GM19025 (cell line): ENCODE measurements at regions not wholly inside any gene's neighbourhood (a gene's known extent, or its start where the extent isn't known, plus 50 kb on each side); places are given as distances from the start of the nearest gene placed in this dataset.
"Not testable (repeated sequence)": the region's sequence is repeated elsewhere in the genome, so short reads cannot be mapped to it uniquely, and the experiment has no call there.

Experiments used
- ATAC-seq: cut with Tn5 transposase; IDR thresholded peaks from one replicate; pipeline ENCODE4 v1.9.1; 2021; ENCODE audit warnings: mild to moderate bottlenecking, low read depth, moderate library complexity; ENCODE audit not compliant: unreplicated experiment

- ATAC-seq: no peak
These were observed 650.0 kb upstream of the STXBP6 start for GRCh38 chr14:25699981-25700380.

GRCh38 chr14:25698111-25698510, 648.2 kb upstream of the STXBP6 start:
- ATAC-seq: no peak

GRCh38 chr14:25696176-25696575, 646.2 kb upstream of the STXBP6 start:
- ATAC-seq: no peak

GRCh38 chr14:25685004-25685403, 635.1 kb upstream of the STXBP6 start:
- ATAC-seq: no peak

- no peak for ATAC-seq
These were observed 631.0 kb upstream of the STXBP6 start for GRCh38 chr14:25680934-25681333.

GRCh38 chr14:25680511-25680910, 630.6 kb upstream of the STXBP6 start:
- not testable (repeated sequence) for ATAC-seq

GRCh38 chr14:25677111-25677510, 627.2 kb upstream of the STXBP6 start:
- ATAC-seq: no peak

GRCh38 chr14:25667387-25667786, 617.4 kb upstream of the STXBP6 start:
- ATAC-seq: no peak

- no peak for ATAC-seq
These were observed 616.9 kb upstream of the STXBP6 start for GRCh38 chr14:25666877-25667276.

- ATAC-seq: no peak
These were observed 609.0 kb upstream of the STXBP6 start for GRCh38 chr14:25658988-25659387.

- no peak for ATAC-seq
These were observed 580.5 kb upstream of the STXBP6 start for GRCh38 chr14:25630447-25630846.

- ATAC-seq: no peak
These were observed 579.0 kb upstream of the STXBP6 start for GRCh38 chr14:25628978-25629377.

GRCh38 chr14:25628390-25628789, 578.4 kb upstream of the STXBP6 start:
- no peak for ATAC-seq

GRCh38 chr14:25626986-25627385, 577.0 kb upstream of the STXBP6 start:
- ATAC-seq: no peak

- no peak for ATAC-seq
These were observed 572.8 kb upstream of the STXBP6 start for GRCh38 chr14:25622763-25623162.

GRCh38 chr14:25620515-25620914, 570.6 kb upstream of the STXBP6 start:
- no peak for ATAC-seq

GRCh38 chr14:25615174-25615573, 565.2 kb upstream of the STXBP6 start:
- ATAC-seq: no peak

- no peak for ATAC-seq
These were observed 557.2 kb upstream of the STXBP6 start for GRCh38 chr14:25607192-25607591.

- no peak for ATAC-seq
These were observed 552.2 kb upstream of the STXBP6 start for GRCh38 chr14:25602106-25602505.

- no peak for ATAC-seq
These were observed 538.8 kb upstream of the STXBP6 start for GRCh38 chr14:25588751-25589150.

- no peak for ATAC-seq
These were observed 524.8 kb upstream of the STXBP6 start for GRCh38 chr14:25574628-25575325.

- no peak for ATAC-seq
These were observed 520.5 kb upstream of the STXBP6 start for GRCh38 chr14:25570483-25570882.

- no peak for ATAC-seq
These were observed 507.5 kb upstream of the STXBP6 start for GRCh38 chr14:25557466-25557865.
